GM23338 (cell line): ENCODE measurements at regions not wholly inside any gene's neighbourhood (a gene's known extent, or its start where the extent isn't known, plus 50 kb on each side); places are given as distances from the start of the nearest gene placed in this dataset.

Experiments used
- ATAC-seq: fragments of 200-7000 bp; cut with Tn5 transposase; 3 replicates; pipeline ENCODE4 v1.9.1; 2020
- DNase-seq: peaks from one replicate; pipeline ENCODE4 v3.0.0-alpha.2; 2015; ENCODE audit warnings: low spot score
- H2AFZ ChIP-seq: fragments of 200-600 bp; sonication (generic); 2 replicates; pipeline ENCODE4 v1.8.0; 2016; ENCODE audit warnings: antibody characterized with exemption, mild to moderate bottlenecking, moderate library complexity
- H3F3A ChIP-seq: fragments of 200-600 bp; sonication (generic); replicated peaks from 2 replicates; pipeline ENCODE4 v1.8.0; 2017; ENCODE audit warnings: antibody characterized with exemption, mixed run types, low read depth
- H3K27ac ChIP-seq: fragments of 200-600 bp; sonication (generic); 2 replicates; pipeline ENCODE4 v1.6.1; 2016; ENCODE audit warnings: low read depth
- H3K27me3 ChIP-seq: fragments of 200-600 bp; sonication (generic); 2 replicates; pipeline ENCODE4 v1.8.0; 2016; ENCODE audit warnings: mild to moderate bottlenecking, mixed run types, moderate library complexity; ENCODE audit not compliant: insufficient read depth
- H3K36me3 ChIP-seq: fragments of 200-600 bp; sonication (generic); 2 replicates; pipeline ENCODE4 v1.8.0; 2016; ENCODE audit warnings: mild to moderate bottlenecking; ENCODE audit not compliant: insufficient read depth
- H3K4me1 ChIP-seq: fragments of 200-600 bp; sonication (generic); 2 replicates; pipeline ENCODE4 v1.8.0; 2016; ENCODE audit warnings: mild to moderate bottlenecking, moderate library complexity; ENCODE audit not compliant: insufficient read depth
- H3K4me2 ChIP-seq: fragments of 200-600 bp; sonication (generic); 2 replicates; pipeline ENCODE4 v1.7.1; 2017; ENCODE audit warnings: mixed run types
- H3K4me3 ChIP-seq: fragments of 200-600 bp; sonication (generic); 2 replicates; pipeline ENCODE4 v1.6.1; 2016; ENCODE audit warnings: mixed run types
- H3K79me2 ChIP-seq: fragments of 200-600 bp; sonication (generic); replicated peaks from 2 replicates; pipeline ENCODE4 v1.8.0; 2017; ENCODE audit warnings: mild to moderate bottlenecking; ENCODE audit not compliant: insufficient read depth
- H3K9me2 ChIP-seq: fragments of 200-600 bp; sonication (generic); 2 replicates; pipeline ENCODE4 v1.8.0; 2017; ENCODE audit not compliant: insufficient read depth
- H4K20me1 ChIP-seq: fragments of 200-600 bp; sonication (generic); replicated peaks from 2 replicates; pipeline ENCODE4 v1.8.0; 2017; ENCODE audit warnings: mild to moderate bottlenecking; ENCODE audit not compliant: insufficient read depth
- H3K27ac Mint-ChIP-seq: 2 replicates; pipeline ENCODE4 v1.8.0; 2020; ENCODE audit warnings: inconsistent platforms, mild to moderate bottlenecking, moderate library complexity, mixed read lengths
- H3K27me3 Mint-ChIP-seq: 3 replicates; pipeline ENCODE4 v1.8.0; 2022; ENCODE audit warnings: low read depth, mild to moderate bottlenecking, moderate library complexity, mixed read lengths, inconsistent platforms; ENCODE audit not compliant: insufficient read depth, poor library complexity
- H3K36me3 Mint-ChIP-seq: 3 replicates; pipeline ENCODE4 v1.8.0; 2021; ENCODE audit warnings: low read depth, mild to moderate bottlenecking, inconsistent platforms, moderate library complexity, mixed read lengths
- H3K4me1 Mint-ChIP-seq: 3 replicates; pipeline ENCODE4 v1.8.0; 2020; ENCODE audit warnings: mild to moderate bottlenecking, inconsistent platforms, mixed read lengths
- H3K4me3 Mint-ChIP-seq: 3 replicates; pipeline ENCODE4 v1.8.0; 2021; ENCODE audit warnings: moderate library complexity, mild to moderate bottlenecking, inconsistent platforms, mixed read lengths
- H3K9me3 Mint-ChIP-seq: 3 replicates; pipeline ENCODE4 v1.8.0; 2020; ENCODE audit warnings: moderate library complexity, mild to moderate bottlenecking, inconsistent platforms, mixed read lengths
- CREB1 ChIP-seq: fragments of 250-450 bp; sonication (Bioruptor Pico); IDR thresholded peaks from 2 replicates; pipeline ENCODE4 v1.5.0; 2020; ENCODE audit warnings: low read depth, mild to moderate bottlenecking, moderate library complexity
- EZH2 ChIP-seq: fragments of 200-600 bp; sonication (generic); IDR thresholded peaks from one replicate; pipeline ENCODE4 v1.8.0; 2017; ENCODE audit warnings: antibody characterized with exemption, mild to moderate bottlenecking, low read depth; ENCODE audit not compliant: unreplicated experiment
- EZH2phosphoT487 ChIP-seq: fragments of 200-600 bp; sonication (generic); IDR thresholded peaks from one replicate; pipeline ENCODE4 v1.8.1; 2018; ENCODE audit warnings: antibody characterized with exemption; ENCODE audit not compliant: unreplicated experiment
- JUNB ChIP-seq: IDR thresholded peaks from one replicate; pipeline ENCODE4 v1.6.1; 2016; ENCODE audit warnings: antibody characterized with exemption; ENCODE audit not compliant: unreplicated experiment
- NANOG ChIP-seq: IDR thresholded peaks from 2 replicates; pipeline ENCODE4 v1.6.1; 2016; ENCODE audit warnings: antibody characterized with exemption, borderline replicate concordance
- POLR2AphosphoS5 ChIP-seq: IDR thresholded peaks from 2 replicates; pipeline ENCODE4 v1.6.1; 2016; ENCODE audit warnings: antibody characterized with exemption, low read depth
- STAT1 ChIP-seq: IDR thresholded peaks from one replicate; pipeline ENCODE4 v1.6.1; 2016; ENCODE audit warnings: antibody characterized with exemption; ENCODE audit not compliant: unreplicated experiment
- ZNF114 ChIP-seq: fragments of 250-450 bp; sonication (Bioruptor Pico); IDR thresholded peaks from 2 replicates; pipeline ENCODE4 v1.5.0; 2020; ENCODE audit warnings: mild to moderate bottlenecking, moderate library complexity
- ZNF331 ChIP-seq: fragments of 250-450 bp; sonication (Bioruptor Pico); IDR thresholded peaks from 2 replicates; pipeline ENCODE4 v1.5.0; 2020; ENCODE audit warnings: low read depth, mild to moderate bottlenecking, moderate library complexity
- TF ChIP-seq, protein P1 (sequence below), 2 experiments: fragments of 200-600 bp in 1 of 2; sonication (generic) in 1 of 2; conservative IDR thresholded peaks; 2 replicates each; pipeline versions ENCODE4 v1.5.1 to v1.6.1; 2016 to 2017; ENCODE audit warnings: antibody characterized with exemption in 2 of 2, low read depth in 2 of 2, mild to moderate bottlenecking in 2 of 2, moderate library complexity in 1 of 2
- TF ChIP-seq, protein P2 (sequence below): IDR thresholded peaks from one replicate; pipeline ENCODE4 v1.6.1; 2018; ENCODE audit warnings: antibody characterized with exemption; ENCODE audit not compliant: unreplicated experiment
- TF ChIP-seq, protein P3 (sequence below): IDR thresholded peaks from 2 replicates; pipeline ENCODE4 v1.6.1; 2016; ENCODE audit warnings: antibody characterized with exemption
- TF ChIP-seq, protein P4 (sequence below): fragments of 250-450 bp; sonication (Bioruptor Pico); IDR thresholded peaks from 2 replicates; pipeline ENCODE4 v1.5.0; 2020; ENCODE audit warnings: mild to moderate bottlenecking, moderate library complexity

DNA sequence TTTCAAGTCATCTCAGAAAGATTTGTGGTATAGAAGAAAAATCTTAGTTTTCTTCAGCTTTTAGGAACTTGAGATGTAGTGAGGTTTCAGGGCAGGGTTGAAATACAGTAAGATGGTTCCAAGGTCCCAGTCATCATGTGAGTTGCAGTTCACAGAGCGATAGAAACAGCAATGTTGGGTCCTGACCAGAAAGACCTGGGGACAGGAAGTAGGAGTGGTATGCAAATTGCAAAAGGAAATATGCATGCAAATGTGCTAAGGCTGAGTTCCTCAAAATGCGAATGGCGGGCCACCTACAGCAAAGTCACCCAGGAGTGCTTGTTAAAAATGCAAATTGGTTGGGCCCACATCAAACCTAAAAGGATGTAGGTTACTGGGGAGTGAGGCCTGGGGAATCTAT, 1032.7 kb upstream of the TENM4 start:
- ATAC-seq (no peak; the same call in 2 of the 3 replicates), DNase-seq (peak; percentile 24)
- Histone ChIP-seq H3K27ac (peak overlapping the region; percentile 39), H3F3A (no peaks in the 10 kb centered on the region), H3K4me1 (peaks cover 30% of the 10 kb centered on the region), H4K20me1 (no peaks in the 10 kb centered on the region), H3K36me3 (no peaks in the 10 kb centered on the region), H3K9me2 (0 out of 2 replicates have a peak, but pooled peaks cover 8% of the 10 kb centered on the region), H2AFZ (peak overlapping the region; percentile 56; the same call in 1 of the 2 replicates), H3K79me2 (no peaks in the 10 kb centered on the region), H3K27me3 (no peaks in the 10 kb centered on the region), H3K4me3 (no peak overlapping the region), H3K4me2 (peak overlapping the region; percentile 30)
- peaks cover 4% of the 10 kb centered on the region for H3K27me3 Mint-ChIP-seq
- H3K4me3 Mint-ChIP-seq = no peak overlapping the region; the same call in 2 of the 3 replicates
- no peaks in the 10 kb centered on the region for H3K36me3 Mint-ChIP-seq
- peak overlapping the region; percentile 47 for H3K27ac Mint-ChIP-seq
- H3K9me3 Mint-ChIP-seq = no peaks in the 10 kb centered on the region
- peaks cover 23% of the 10 kb centered on the region for H3K4me1 Mint-ChIP-seq
- TF ChIP-seq, protein P1, sequence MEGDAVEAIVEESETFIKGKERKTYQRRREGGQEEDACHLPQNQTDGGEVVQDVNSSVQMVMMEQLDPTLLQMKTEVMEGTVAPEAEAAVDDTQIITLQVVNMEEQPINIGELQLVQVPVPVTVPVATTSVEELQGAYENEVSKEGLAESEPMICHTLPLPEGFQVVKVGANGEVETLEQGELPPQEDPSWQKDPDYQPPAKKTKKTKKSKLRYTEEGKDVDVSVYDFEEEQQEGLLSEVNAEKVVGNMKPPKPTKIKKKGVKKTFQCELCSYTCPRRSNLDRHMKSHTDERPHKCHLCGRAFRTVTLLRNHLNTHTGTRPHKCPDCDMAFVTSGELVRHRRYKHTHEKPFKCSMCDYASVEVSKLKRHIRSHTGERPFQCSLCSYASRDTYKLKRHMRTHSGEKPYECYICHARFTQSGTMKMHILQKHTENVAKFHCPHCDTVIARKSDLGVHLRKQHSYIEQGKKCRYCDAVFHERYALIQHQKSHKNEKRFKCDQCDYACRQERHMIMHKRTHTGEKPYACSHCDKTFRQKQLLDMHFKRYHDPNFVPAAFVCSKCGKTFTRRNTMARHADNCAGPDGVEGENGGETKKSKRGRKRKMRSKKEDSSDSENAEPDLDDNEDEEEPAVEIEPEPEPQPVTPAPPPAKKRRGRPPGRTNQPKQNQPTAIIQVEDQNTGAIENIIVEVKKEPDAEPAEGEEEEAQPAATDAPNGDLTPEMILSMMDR (conservative IDR thresholded peaks at IDR 0.05; ENCODE audit: low read depth in 2 of 2) = no peak
- no peak for TF ChIP-seq EZH2phosphoT487
- TF ChIP-seq, protein P2, sequence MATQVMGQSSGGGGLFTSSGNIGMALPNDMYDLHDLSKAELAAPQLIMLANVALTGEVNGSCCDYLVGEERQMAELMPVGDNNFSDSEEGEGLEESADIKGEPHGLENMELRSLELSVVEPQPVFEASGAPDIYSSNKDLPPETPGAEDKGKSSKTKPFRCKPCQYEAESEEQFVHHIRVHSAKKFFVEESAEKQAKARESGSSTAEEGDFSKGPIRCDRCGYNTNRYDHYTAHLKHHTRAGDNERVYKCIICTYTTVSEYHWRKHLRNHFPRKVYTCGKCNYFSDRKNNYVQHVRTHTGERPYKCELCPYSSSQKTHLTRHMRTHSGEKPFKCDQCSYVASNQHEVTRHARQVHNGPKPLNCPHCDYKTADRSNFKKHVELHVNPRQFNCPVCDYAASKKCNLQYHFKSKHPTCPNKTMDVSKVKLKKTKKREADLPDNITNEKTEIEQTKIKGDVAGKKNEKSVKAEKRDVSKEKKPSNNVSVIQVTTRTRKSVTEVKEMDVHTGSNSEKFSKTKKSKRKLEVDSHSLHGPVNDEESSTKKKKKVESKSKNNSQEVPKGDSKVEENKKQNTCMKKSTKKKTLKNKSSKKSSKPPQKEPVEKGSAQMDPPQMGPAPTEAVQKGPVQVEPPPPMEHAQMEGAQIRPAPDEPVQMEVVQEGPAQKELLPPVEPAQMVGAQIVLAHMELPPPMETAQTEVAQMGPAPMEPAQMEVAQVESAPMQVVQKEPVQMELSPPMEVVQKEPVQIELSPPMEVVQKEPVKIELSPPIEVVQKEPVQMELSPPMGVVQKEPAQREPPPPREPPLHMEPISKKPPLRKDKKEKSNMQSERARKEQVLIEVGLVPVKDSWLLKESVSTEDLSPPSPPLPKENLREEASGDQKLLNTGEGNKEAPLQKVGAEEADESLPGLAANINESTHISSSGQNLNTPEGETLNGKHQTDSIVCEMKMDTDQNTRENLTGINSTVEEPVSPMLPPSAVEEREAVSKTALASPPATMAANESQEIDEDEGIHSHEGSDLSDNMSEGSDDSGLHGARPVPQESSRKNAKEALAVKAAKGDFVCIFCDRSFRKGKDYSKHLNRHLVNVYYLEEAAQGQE = no peak
- TF ChIP-seq, protein P3, sequence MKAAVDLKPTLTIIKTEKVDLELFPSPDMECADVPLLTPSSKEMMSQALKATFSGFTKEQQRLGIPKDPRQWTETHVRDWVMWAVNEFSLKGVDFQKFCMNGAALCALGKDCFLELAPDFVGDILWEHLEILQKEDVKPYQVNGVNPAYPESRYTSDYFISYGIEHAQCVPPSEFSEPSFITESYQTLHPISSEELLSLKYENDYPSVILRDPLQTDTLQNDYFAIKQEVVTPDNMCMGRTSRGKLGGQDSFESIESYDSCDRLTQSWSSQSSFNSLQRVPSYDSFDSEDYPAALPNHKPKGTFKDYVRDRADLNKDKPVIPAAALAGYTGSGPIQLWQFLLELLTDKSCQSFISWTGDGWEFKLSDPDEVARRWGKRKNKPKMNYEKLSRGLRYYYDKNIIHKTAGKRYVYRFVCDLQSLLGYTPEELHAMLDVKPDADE = no peak
- TF ChIP-seq NANOG = no peak
- TF ChIP-seq EZH2 = no peak
- no peak for TF ChIP-seq ZNF114
- TF ChIP-seq CREB1 (CRISPR knock-in tag) = no peak
- TF ChIP-seq JUNB = no peak
- TF ChIP-seq ZNF331 = no peak
- TF ChIP-seq, protein P4, sequence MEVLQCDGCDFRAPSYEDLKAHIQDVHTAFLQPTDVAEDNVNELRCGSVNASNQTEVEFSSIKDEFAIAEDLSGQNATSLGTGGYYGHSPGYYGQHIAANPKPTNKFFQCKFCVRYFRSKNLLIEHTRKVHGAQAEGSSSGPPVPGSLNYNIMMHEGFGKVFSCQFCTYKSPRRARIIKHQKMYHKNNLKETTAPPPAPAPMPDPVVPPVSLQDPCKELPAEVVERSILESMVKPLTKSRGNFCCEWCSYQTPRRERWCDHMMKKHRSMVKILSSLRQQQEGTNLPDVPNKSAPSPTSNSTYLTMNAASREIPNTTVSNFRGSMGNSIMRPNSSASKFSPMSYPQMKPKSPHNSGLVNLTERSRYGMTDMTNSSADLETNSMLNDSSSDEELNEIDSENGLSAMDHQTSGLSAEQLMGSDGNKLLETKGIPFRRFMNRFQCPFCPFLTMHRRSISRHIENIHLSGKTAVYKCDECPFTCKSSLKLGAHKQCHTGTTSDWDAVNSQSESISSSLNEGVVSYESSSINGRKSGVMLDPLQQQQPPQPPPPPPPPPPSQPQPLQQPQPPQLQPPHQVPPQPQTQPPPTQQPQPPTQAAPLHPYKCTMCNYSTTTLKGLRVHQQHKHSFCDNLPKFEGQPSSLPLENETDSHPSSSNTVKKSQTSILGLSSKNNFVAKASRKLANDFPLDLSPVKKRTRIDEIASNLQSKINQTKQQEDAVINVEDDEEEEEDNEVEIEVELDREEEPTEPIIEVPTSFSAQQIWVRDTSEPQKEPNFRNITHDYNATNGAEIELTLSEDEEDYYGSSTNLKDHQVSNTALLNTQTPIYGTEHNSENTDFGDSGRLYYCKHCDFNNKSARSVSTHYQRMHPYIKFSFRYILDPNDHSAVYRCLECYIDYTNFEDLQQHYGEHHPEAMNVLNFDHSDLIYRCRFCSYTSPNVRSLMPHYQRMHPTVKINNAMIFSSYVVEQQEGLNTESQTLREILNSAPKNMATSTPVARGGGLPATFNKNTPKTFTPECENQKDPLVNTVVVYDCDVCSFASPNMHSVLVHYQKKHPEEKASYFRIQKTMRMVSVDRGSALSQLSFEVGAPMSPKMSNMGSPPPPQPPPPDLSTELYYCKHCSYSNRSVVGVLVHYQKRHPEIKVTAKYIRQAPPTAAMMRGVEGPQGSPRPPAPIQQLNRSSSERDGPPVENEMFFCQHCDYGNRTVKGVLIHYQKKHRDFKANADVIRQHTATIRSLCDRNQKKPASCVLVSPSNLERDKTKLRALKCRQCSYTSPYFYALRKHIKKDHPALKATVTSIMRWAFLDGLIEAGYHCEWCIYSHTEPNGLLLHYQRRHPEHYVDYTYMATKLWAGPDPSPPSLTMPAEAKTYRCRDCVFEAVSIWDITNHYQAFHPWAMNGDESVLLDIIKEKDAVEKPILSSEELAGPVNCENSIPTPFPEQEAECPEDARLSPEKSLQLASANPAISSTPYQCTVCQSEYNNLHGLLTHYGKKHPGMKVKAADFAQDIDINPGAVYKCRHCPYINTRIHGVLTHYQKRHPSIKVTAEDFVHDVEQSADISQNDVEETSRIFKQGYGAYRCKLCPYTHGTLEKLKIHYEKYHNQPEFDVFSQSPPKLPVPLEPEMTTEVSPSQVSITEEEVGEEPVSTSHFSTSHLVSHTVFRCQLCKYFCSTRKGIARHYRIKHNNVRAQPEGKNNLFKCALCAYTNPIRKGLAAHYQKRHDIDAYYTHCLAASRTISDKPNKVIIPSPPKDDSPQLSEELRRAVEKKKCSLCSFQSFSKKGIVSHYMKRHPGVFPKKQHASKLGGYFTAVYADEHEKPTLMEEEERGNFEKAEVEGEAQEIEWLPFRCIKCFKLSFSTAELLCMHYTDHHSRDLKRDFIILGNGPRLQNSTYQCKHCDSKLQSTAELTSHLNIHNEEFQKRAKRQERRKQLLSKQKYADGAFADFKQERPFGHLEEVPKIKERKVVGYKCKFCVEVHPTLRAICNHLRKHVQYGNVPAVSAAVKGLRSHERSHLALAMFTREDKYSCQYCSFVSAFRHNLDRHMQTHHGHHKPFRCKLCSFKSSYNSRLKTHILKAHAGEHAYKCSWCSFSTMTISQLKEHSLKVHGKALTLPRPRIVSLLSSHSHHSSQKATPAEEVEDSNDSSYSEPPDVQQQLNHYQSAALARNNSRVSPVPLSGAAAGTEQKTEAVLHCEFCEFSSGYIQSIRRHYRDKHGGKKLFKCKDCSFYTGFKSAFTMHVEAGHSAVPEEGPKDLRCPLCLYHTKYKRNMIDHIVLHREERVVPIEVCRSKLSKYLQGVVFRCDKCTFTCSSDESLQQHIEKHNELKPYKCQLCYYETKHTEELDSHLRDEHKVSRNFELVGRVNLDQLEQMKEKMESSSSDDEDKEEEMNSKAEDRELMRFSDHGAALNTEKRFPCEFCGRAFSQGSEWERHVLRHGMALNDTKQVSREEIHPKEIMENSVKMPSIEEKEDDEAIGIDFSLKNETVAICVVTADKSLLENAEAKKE (CRISPR knock-in tag) = no peak
- TF ChIP-seq POLR2AphosphoS5 = no peak
- TF ChIP-seq STAT1 = no peak
